Fibroblast of mammary gland (primary cell): ENCODE measurements at regions not wholly inside any gene's neighbourhood (a gene's known extent, or its start where the extent isn't known, plus 50 kb on each side); places are given as distances from the start of the nearest gene placed in this dataset.
"Not testable (repeated sequence)": the region's sequence is repeated elsewhere in the genome, so short reads cannot be mapped to it uniquely, and the experiment has no call there.

Experiments used
- DNase-seq: peaks from one replicate; pipeline ENCODE4 v3.0.0-alpha.2; 2010; ENCODE audit warnings: low read depth
- H3K4me3 ChIP-seq: 2 replicates; pipeline ENCODE4 v1.5.1; 2011; ENCODE audit warnings: low read depth, mild to moderate bottlenecking, low read length, moderate library complexity; ENCODE audit not compliant: control insufficient read depth
- TF ChIP-seq, protein P1 (sequence below): conservative IDR thresholded peaks from 2 replicates; pipeline ENCODE4 v1.5.1; 2011; ENCODE audit warnings: low read depth, low read length, inconsistent platforms; ENCODE audit not compliant: control insufficient read depth, insufficient read depth

DNA sequence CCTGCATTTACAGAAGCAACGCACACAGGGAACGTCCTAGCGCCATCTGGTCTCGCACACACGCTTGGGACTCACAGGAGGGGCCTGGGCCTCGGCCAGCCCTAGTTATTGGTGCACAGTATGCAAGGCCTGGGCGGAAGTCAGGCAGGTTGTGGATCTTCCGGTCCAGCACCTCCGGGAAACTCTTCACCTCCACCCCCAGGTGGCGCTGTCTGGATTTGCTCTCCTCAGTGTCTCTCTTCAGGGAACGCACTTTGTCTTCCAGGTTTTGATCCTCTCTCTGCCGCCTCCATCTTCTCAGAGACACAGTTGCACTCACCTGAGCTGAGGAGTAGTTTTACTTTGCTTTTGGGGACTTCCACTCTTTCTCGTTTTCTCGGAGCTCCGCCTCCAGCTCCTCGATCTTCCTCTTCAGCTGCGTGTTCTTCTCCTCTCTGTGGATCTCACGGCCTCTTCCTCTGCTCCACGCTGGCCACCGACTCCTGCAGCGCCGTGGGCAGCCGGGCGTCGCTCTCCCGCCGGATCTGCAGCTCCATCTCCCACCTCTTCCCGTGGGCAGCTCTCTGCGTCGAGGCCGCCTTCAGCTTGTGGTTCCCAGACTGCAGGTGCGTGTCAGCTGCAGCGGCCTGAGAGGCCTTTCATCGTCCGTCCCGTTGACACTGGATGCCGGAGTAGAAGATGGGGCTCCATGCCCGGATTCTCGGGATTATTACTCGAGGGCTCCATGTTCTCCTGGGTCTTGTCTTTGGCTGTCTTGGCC lies 933.8 kb downstream of the TMEM121 start:
- no peak for DNase-seq
- H3K4me3 ChIP-seq = no peak overlapping the region
- TF ChIP-seq, protein P1, sequence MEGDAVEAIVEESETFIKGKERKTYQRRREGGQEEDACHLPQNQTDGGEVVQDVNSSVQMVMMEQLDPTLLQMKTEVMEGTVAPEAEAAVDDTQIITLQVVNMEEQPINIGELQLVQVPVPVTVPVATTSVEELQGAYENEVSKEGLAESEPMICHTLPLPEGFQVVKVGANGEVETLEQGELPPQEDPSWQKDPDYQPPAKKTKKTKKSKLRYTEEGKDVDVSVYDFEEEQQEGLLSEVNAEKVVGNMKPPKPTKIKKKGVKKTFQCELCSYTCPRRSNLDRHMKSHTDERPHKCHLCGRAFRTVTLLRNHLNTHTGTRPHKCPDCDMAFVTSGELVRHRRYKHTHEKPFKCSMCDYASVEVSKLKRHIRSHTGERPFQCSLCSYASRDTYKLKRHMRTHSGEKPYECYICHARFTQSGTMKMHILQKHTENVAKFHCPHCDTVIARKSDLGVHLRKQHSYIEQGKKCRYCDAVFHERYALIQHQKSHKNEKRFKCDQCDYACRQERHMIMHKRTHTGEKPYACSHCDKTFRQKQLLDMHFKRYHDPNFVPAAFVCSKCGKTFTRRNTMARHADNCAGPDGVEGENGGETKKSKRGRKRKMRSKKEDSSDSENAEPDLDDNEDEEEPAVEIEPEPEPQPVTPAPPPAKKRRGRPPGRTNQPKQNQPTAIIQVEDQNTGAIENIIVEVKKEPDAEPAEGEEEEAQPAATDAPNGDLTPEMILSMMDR = no peak

DNA sequence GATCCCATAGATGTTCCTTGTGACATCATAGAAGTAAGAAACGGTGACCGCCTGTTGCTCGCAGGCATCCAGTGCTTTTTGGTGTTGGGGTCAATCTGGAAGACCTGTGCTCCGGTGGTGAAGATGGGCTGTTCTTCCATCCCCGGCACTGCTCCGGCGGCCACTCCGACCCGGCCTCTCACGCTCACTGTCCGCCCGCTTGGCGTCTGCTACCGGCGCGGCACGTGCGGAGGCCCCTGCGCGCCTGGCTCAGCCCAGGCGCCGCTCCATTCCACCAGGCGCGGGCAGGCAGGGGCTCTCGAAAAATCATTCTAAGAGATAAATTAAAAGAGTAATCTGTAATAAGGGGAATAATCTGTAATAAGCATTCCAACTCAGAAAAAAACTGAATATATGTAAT lies 934.5 kb downstream of the TMEM121 start:
- TF ChIP-seq, protein P1 = no peak
- H3K4me3 ChIP-seq = no peak overlapping the region
- no peak for DNase-seq

DNA sequence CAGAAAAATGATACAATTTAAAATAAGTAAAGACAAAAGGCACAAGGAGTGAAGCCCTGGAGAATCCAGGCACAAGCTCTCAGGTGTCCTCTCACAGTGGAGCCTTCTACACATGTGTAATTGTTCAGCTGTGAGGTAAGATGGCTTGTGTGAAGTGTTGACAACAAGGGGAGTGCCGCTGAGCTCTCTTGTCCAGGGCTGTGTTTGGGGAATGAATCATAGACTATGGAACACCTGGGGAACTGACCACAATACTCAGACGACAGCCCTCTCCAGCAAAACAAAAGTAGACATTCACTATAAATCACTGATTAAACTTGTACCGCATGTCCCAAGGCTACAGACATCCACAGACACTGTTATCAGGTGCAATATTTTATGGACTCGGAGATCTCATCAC lies 940.1 kb downstream of the TMEM121 start:
- DNase-seq = peak; percentile 19
- not testable (repeated sequence) for H3K4me3 ChIP-seq

DNA sequence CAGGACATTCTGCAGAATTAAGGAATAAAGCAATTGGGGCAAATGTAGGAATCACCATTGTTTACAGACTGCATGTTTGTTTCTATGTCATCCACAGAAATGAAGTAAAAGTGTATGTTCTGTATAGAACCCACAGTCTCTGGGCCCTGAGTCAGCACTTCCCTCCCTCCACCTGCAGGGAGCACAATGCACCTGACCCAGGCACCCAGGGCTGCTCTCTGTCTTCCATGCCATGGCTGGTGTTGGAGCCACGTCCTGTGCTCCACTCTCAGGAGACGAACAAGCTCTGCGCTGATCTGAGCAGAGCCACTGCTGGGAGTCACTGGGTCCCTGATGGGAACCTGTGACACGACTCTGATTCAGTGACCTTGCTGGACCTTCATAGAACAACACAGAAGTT lies 942.5 kb downstream of the TMEM121 start:
- H3K4me3 ChIP-seq, DNase-seq: not testable (repeated sequence)

DNA sequence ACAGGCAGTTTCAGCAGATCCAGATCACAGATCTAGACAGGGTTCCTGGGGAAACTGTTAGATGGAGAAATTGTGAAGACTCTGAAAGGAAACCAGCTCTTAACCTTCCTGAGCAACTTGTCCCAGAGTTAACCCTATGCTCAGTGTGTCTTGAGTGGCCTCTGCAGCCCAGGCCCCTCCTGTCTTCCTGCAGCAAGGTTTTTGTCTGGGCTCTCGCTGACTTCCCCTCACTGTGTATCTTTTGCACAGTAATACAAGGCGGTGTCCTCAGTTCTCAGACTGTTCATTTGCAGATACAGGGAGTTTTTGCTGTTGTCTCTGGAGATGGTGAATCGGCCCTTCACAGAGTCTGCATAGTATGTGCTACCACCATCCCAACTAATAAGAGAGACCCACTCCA lies 943.6 kb downstream of the TMEM121 start:
- not testable (repeated sequence) for DNase-seq, H3K4me3 ChIP-seq

DNA sequence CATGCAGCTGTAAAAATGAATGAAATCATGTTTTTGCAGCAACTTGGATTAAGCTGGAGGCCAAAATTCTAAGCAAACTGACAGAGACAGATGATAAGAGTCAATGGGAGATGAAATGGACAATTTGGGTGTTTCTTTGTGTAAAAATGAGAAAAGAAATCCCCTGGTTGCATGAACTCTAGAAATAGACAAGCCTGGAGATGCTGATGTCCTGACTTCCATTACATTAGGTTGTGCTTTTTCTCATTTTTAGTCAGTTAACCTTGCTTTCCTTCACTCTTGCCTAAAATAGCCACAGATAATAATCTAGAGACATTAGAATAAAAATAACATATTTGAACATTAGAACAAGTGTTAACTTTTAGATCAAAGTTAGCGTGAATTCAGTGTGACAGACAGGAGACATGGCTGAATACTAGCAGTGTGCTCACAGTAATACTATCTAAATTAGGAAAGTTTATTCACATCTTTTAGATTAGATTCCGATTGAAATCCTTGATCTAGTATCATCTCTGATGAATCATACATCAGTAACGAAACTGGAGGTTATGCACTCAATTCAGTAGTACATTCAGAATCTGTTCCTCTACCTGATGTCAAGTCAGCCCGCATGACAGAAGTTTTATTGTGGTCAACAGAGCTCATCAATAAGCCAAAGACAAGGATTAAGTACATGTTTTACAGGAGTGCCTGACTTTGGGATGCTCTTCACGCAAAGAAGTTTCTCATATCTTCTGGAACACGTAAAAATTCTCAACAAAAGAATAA lies 948.1 kb downstream of the TMEM121 start:
- DNase-seq, H3K4me3 ChIP-seq: not testable (repeated sequence)

DNA sequence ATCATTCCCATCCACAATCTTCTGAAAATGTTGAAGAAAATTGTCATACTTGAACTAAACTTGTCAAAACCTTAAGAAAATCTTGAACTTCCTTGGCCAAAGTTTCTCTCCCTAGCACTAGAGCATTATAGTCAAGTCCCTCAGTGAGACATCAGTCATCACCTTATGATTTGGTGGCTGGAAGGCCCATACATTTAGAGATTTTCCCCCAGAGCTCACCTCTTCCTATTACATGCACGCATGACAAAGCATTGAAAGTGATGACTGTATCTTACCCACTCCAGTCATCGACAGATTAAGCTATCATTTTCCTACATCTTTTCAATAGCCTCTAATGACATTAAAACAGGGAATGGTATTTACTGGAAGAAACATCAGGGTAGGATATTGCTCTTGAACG lies 948.8 kb downstream of the TMEM121 start:
- H3K4me3 ChIP-seq, DNase-seq: not testable (repeated sequence)

DNA sequence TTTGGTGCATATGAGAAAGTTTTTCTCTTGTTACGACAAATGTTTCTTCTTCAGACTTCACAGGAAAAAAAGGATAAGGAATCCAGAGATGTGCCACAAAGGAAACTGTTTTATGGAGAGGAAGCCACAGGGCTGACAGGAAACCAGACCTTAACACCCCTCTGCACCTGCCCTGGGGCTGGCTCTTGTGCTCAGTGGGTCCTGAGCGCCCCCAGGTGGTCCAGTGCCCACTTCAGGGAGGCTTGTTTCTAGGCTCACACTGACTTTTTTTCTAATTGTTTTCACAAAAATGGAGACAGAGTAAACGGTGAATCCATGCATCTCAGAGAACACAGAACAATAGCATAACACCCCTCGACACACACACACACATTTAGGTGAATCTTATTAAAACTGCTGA lies 951.2 kb downstream of the TMEM121 start:
- not testable (repeated sequence) for DNase-seq, H3K4me3 ChIP-seq

DNA sequence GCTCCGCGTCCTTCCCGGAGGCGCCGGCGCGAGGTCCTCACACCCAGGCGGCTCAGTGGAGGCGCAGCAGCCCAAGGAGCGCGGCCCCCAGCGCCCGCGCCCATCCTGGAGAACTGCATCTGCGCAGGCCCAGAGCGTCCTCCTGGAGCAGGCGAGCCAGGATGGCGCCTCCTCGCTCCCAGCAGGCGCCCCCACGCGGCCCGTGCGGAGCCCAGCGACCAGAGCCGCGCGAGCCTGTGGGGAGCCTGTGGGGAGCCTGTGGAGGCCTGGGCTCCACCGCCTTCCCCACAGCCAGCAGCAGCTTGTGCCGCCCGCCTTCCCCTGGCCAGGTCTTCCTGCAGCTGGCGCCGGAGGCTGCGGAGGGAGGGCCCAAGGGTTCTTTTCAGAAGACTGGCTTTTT lies 953.9 kb downstream of the TMEM121 start:
- H3K4me3 ChIP-seq, DNase-seq: not testable (repeated sequence)

DNA sequence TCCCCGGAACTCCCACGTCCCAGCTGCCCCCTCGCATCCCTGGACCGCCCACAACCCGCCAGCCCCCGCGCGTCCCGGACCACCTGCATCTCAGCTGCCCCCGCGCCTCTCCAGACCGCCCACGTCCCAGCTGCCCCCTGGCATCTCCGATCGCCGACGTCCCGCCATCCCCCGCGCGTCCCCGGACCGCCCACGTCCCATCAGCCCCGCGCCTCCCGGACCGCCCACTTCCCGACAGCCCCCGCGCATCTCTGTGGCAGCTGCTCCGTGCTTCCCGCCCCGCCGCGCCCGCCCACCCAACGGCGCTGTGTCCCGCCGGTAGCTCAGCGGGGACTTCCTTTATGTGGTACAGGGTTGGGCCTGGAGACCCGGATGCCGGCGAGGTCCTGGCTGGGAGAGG lies 955.8 kb downstream of the TMEM121 start:
- not testable (repeated sequence) for DNase-seq, H3K4me3 ChIP-seq

DNA sequence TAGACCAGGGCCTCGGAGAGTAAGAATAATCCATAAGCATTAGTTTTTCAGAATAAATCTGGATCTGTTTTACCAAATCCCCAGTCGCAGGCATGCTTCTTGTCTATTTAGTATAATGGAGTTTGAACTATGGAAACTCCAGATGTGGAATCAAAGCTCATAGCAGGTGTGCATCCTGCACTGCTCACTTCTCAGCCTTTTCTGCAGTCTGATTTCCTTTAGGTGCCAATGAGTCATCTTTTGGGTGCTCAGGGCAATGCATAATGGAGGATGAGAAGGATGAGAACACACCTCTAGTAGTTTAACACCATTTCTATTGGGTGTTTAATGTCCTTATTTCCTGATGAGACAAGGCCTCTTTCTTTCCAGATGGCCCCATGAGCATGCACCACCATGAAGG lies 961.2 kb downstream of the TMEM121 start:
- TF ChIP-seq, protein P1 = no peak
- H3K4me3 ChIP-seq = no peak overlapping the region
- no peak for DNase-seq
